ENCODE measurements at regions not wholly inside any gene's neighbourhood (a gene's known extent, or its start where the extent isn't known, plus 50 kb on each side); places are given as distances from the start of the nearest gene placed in this dataset.

DNA sequence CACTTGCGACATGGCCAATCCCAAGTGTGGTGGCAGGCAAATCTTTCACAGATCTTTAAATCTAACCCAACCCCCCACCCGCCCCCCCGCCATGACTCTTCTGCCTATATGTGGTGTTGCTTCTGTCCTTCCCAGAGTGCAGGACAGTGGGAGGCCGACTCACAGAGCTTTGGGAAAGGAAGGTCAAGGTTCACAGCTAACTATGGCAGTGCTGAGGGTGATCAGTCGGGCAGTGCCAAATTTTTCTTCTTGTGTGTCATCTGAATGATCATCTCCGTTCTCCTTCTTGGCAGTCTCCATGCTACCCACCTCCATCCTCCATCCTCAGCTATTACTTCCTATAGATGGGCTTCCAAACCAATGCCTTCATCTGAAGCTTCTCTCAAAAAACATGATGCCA lies 129.0 kb upstream of the NFIB start:
- TF ChIP-seq, protein P1, sequence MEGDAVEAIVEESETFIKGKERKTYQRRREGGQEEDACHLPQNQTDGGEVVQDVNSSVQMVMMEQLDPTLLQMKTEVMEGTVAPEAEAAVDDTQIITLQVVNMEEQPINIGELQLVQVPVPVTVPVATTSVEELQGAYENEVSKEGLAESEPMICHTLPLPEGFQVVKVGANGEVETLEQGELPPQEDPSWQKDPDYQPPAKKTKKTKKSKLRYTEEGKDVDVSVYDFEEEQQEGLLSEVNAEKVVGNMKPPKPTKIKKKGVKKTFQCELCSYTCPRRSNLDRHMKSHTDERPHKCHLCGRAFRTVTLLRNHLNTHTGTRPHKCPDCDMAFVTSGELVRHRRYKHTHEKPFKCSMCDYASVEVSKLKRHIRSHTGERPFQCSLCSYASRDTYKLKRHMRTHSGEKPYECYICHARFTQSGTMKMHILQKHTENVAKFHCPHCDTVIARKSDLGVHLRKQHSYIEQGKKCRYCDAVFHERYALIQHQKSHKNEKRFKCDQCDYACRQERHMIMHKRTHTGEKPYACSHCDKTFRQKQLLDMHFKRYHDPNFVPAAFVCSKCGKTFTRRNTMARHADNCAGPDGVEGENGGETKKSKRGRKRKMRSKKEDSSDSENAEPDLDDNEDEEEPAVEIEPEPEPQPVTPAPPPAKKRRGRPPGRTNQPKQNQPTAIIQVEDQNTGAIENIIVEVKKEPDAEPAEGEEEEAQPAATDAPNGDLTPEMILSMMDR (IDR thresholded peaks at IDR 0.05; ENCODE audit: insufficient read depth, low read length) = no peak
- H3K4me3 ChIP-seq (ENCODE audit: low read depth, low read length) = no peak overlapping the region
- DNase-seq (ENCODE audit: low read depth) = no peak

DNA sequence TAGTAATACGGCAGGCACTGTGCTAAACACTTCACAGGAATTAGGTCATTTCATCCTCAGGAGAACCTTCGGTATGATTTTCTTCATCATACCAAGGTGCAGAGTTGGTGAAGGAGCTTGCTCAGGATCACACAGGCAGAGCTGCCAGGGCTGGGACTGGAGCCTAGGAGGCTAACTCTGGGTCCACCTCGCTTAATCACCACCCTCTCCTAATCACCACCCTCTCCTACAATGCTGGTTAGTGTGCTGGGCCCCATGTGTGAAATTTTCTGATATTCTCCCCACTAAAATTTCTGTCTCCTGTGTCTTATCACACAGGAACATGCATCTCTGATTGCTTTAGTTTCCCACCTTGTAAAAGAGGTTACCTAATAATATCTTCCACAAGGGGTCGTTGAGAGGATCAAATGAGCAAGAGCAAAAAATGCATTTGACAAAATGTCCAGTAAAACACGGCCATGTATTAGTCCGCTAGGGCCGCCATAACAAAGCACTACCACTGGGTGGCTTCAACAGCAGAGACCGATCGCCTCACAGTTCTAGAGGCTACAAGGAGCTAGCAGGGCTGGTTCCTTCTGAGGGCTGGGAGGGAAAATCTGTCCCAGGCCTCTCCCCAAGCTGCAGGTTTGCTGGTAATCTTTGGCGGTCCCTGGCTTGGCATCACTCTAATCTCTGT lies 128.2 kb upstream of the NFIB start:
- TF ChIP-seq, protein P1 (IDR thresholded peaks at IDR 0.05; ENCODE audit: insufficient read depth, low read length) = peak; percentile 35
- DNase-seq (ENCODE audit: low read depth) = peak; percentile 13
- no peak overlapping the region for H3K4me3 ChIP-seq (ENCODE audit: low read depth, low read length)

DNA sequence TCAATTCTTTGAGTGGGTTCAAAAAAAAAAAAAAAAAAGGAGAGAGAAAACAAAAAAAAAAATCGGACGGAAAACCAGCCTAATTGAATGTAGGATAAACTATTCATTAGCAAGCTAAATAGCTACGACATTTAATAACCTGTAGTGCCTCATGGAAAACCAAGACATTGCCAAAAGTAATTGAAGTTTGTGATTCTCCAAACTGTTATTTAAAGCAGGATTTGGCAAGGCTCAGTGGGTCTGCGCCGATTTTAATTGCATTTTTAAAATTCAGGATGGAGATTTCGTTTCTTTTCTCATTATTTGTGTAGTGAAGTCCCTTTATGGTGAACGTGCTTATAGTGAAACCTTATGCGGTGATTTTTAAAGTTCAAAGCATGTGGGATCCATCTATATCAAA lies 127.2 kb upstream of the NFIB start:
- TF ChIP-seq, protein P1 (IDR thresholded peaks at IDR 0.05; ENCODE audit: insufficient read depth, low read length) = no peak
- no peak overlapping the region for H3K4me3 ChIP-seq (ENCODE audit: low read depth, low read length)
- no peak for DNase-seq (ENCODE audit: low read depth)

DNA sequence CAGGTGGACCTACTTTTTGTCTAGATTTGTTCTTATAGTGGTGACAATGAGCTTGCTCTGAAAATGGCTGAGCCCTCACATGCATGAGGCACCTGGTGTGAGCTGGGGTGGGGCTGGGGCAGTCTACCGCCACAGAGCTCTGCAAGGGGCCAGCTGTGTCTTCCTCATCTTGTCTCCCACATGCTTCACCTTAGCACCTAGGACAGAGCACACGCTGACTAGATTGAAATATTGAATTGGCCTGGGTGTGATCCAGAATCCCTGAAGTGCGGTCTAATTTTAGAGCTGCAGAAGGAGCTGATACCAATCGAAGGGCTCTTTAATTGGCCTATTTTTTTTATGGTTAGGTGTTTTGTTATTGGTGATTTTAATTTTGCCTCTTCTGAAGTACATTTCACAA lies 126.1 kb upstream of the NFIB start:
- H3K4me3 ChIP-seq (ENCODE audit: low read depth, low read length) = no peak overlapping the region
- TF ChIP-seq, protein P1 (IDR thresholded peaks at IDR 0.05; ENCODE audit: insufficient read depth, low read length) = no peak
- DNase-seq (ENCODE audit: low read depth) = no peak

DNA sequence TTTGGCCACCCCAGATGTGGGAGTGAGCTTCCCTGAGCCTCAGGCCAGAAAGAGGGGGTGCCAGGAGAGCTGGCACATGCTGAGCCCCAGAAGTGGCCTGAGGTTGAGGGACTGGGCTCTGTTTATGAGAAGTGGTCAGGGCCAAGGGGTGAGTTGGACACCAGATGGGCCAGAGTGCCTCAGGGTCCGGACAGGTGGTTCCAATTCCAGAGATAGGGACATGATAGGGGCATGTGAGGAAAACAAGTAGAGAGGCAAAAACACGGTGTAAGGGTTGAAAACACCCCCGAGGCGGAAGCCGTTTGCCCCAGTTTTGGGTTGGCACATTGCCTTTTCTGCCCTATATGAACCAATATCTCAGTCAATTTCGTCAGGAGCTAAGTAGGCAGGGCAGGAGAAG lies 125.6 kb upstream of the NFIB start:
- H3K4me3 ChIP-seq (ENCODE audit: low read depth, low read length) = no peak overlapping the region

DNA sequence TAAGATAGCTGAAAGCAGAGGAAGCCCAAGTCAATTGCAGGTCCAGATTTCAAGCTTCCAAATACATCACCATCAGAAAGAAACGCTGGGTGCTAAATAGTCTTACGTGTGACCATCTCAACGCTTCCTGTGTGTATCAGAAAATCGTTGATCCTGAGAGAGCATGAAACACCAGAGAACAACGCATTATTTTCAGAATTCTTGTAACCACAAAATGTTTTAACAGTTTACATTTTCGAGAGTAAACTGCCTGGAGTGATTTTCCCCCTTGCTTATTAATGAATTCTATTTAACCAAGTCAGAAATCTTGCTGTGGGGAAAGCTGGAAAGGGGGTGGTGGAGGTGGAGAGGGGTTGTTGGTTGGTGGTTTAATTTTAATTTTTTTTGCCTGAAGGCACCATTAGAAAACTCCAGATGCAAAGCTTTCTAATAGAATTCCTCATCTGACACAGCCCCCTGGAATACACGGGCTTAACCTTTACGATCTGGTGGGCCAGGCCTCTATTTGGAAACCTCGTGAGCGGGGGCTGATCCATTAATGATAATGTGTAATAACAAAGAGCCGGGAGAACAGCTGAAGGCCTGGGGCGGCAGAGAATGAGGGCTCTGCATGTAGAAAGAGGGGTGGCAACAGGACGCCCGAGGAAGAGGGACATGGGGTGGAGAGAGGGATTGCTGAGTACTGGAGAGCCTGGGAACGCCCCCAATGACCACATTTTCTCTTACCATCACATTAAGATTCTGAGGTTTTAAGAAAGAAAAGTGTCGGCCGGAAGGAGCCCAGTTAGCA lies 124.5 kb upstream of the NFIB start:
- DNase-seq (ENCODE audit: low read depth) = no peak
- TF ChIP-seq, protein P1 (IDR thresholded peaks at IDR 0.05; ENCODE audit: insufficient read depth, low read length) = no peak
- H3K4me3 ChIP-seq (ENCODE audit: low read depth, low read length) = no peak overlapping the region

More for the DNA sequence above, 125.6 kb upstream of the NFIB start:
- DNase-seq (ENCODE audit: low read depth) = no peak
- TF ChIP-seq, protein P1 (IDR thresholded peaks at IDR 0.05; ENCODE audit: insufficient read depth, low read length) = no peak
